T-helper 2 cell (primary cell): ENCODE measurements at regions not wholly inside any gene's neighbourhood (a gene's known extent, or its start where the extent isn't known, plus 50 kb on each side); places are given as distances from the start of the nearest gene placed in this dataset.

Source experiments
- DNase-seq, 5 experiments: peaks; one replicate each; pipeline versions ENCODE4 v3.0.0 to v3.0.0-alpha.2; 2012 to 2022

DNA sequence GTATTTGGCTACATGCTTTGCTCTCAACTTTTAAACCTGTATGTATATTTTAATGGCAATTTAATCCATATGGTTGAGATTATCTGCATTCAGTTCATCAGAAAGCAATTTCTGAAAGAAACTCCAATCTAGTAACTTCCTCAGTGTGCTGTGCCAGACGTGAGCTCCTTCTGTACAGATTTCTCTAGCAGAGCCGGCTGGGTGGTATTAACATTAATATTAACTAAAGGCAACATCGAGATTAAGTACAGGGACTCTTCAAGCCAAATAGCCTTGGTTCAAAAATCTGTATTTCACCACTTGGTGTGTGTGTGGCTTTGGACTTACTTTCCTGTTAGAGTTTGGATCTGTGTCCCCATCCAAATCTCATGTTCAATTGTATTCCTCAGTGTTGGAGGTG, 55.5 kb upstream of the NUDT7 start:
- DNase-seq, result no peak

- no peak for DNase-seq
Observed at GRCh38 chr16:77668201-77668600, 54.1 kb upstream of the NUDT7 start.

DNA sequence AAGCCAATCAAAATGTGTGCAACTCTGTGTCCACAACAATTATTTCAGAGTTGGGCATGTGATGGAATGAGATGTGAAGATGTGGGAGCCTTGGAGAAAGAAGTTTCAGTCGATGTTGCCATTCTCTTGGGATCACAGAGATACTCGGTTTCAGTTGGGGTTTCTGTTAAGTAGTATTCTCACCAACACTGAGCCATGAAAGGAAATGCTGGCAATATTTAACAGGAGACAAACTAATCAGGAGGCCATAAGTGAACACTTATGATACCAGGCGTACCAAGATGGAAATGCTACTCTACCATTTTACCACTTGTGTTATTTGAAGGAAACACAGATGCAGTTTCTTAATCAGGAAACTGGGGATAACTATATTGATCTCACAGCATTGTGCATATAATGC, 53.3 kb upstream of the NUDT7 start:
- no peak for DNase-seq
